MCF 10A (cell line): ENCODE measurements at regions not wholly inside any gene's neighbourhood (a gene's known extent, or its start where the extent isn't known, plus 50 kb on each side); places are given as distances from the start of the nearest gene placed in this dataset.
A peak's percentile ranks its signal among the peaks of the same experiment; 100 is the strongest.

Experiments used
- BruUV-seq: library from RNA; stranded (reverse); fragments of 400-500 nt; replicated peaks from 2 replicates; lab custom pipeline; 2021; lab: Mats Ljungman, UMichigan
- CTCF ChIA-PET: fragments of 300-600 bp; sonication (Branson Sonifier 250); formaldehyde crosslinking; extraction: SDS; loops from one replicate; lab custom pipeline; 2021; ENCODE audit warnings: antibody characterized with exemption, inconsistent platforms; lab: Yijun Ruan, JAX
- POLR2A ChIA-PET: fragments of 300-600, 350-650 bp; sonication (Branson Sonifier 250); formaldehyde crosslinking; extraction: SDS; loops from one replicate; lab custom pipeline; 2020; ENCODE audit warnings: antibody characterized with exemption, inconsistent platforms; lab: Yijun Ruan, JAX
- DNase-seq: peaks from one replicate; pipeline ENCODE4 v3.0.0-alpha.2; 2018; ENCODE audit not compliant: unreplicated experiment
- H3K27ac Mint-ChIP-seq: one replicate; pipeline ENCODE4 v1.8.0; 2022; ENCODE audit warnings: mild to moderate bottlenecking, low read depth, mixed read lengths; ENCODE audit not compliant: unreplicated experiment
- H3K27me3 Mint-ChIP-seq: one replicate; pipeline ENCODE4 v1.8.0; 2022; ENCODE audit warnings: mixed read lengths; ENCODE audit not compliant: insufficient read depth, unreplicated experiment
- H3K36me3 Mint-ChIP-seq: one replicate; pipeline ENCODE4 v1.8.0; 2022; ENCODE audit warnings: mild to moderate bottlenecking, moderate library complexity, mixed read lengths; ENCODE audit not compliant: insufficient read depth, unreplicated experiment
- H3K4me1 Mint-ChIP-seq: one replicate; pipeline ENCODE4 v1.8.0; 2022; ENCODE audit warnings: mixed read lengths; ENCODE audit not compliant: insufficient read depth, unreplicated experiment
- H3K4me3 Mint-ChIP-seq: one replicate; pipeline ENCODE4 v1.8.0; 2022; ENCODE audit warnings: mild to moderate bottlenecking, moderate library complexity, mixed read lengths; ENCODE audit not compliant: unreplicated experiment
- H3K9me3 Mint-ChIP-seq: one replicate; pipeline ENCODE4 v1.8.0; 2022; ENCODE audit warnings: mixed read lengths; ENCODE audit not compliant: unreplicated experiment
- CTCF ChIP-seq: fragments of 200-600 bp; IDR thresholded peaks from one replicate; pipeline ENCODE4 v1.8.0; 2022; ENCODE audit warnings: antibody characterized with exemption, mild to moderate bottlenecking; ENCODE audit not compliant: unreplicated experiment
- intact Hi-C: fragments of 100-400 bp; cut with micrococcal nuclease; formaldehyde crosslinking; loops from 2 replicates; pipeline ENCODE4 v1.14.1; 2022

GRCh38 chr3:94246171-94246570 is 183.3 kb downstream of the NSUN3 start:
- intact Hi-C loops = loop anchor here (5.0 kb wide), 1 partner anchor 41 kb away; no protein-coding TSS in a partner anchor
- TF ChIP-seq CTCF = no peak
- no peak for DNase-seq
- Mint-ChIP-seq H3K9me3 (no peaks in the 10 kb centered on the region), H3K27me3 (peaks cover 49% of the 10 kb centered on the region), H3K4me3 (no peak overlapping the region), H3K27ac (no peak overlapping the region), H3K36me3 (peaks cover 6% of the 10 kb centered on the region), H3K4me1 (peaks cover 5% of the 10 kb centered on the region)
- POLR2A ChIA-PET = no interaction called here
- CTCF ChIA-PET = interaction anchor here (1.7 to 4.3 kb wide), 2 partner anchors 12 to 39 kb away, joined by 4 to 79 read pairs; no protein-coding TSS in a partner anchor
- BruUV-seq = no TSS peak

- no peak for DNase-seq
- no peak for TF ChIP-seq CTCF
- intact Hi-C loops = loop anchor here (2.0 to 5.0 kb wide), 2 partner anchors 39 to 243 kb away; no protein-coding TSS in a partner anchor
- ChIA-PET CTCF (interaction anchor here (0.6 to 4.3 kb wide), 13 partner anchors 11 to 807 kb away, joined by 3 to 79 read pairs (median 4); no protein-coding TSS in a partner anchor), POLR2A (interaction anchor here (1.1 kb wide), 1 partner anchor 13 kb away, joined by 3 read pairs; no protein-coding TSS in a partner anchor)
- peaks cover 5% of the 10 kb centered on the region for H3K4me1 Mint-ChIP-seq
- no peak overlapping the region for H3K4me3 Mint-ChIP-seq
- H3K27me3 Mint-ChIP-seq = peaks cover 65% of the 10 kb centered on the region
- no peaks in the 10 kb centered on the region for H3K9me3 Mint-ChIP-seq
- BruUV-seq = no TSS peak
- peaks cover 6% of the 10 kb centered on the region for H3K36me3 Mint-ChIP-seq
- H3K27ac Mint-ChIP-seq = no peak overlapping the region
Measured at GRCh38 chr3:94248042-94248441, 185.2 kb downstream of the NSUN3 start.

GRCh38 chr3:94249491-94250079 is 186.7 kb downstream of the NSUN3 start:
- Mint-ChIP-seq H3K27ac (no peak overlapping the region), H3K9me3 (no peaks in the 10 kb centered on the region), H3K36me3 (peaks cover 6% of the 10 kb centered on the region), H3K4me3 (no peak overlapping the region), H3K27me3 (peaks cover 77% of the 10 kb centered on the region), H3K4me1 (peaks cover 5% of the 10 kb centered on the region)
- peak; percentile 82 for TF ChIP-seq CTCF
- DNase-seq = peak; percentile 81
- no TSS peak for BruUV-seq
- intact Hi-C loops = loop anchor here (1.0 to 5.0 kb wide), 4 partner anchors 38 to 467 kb away; no protein-coding TSS in a partner anchor
- ChIA-PET CTCF (interaction anchor here (0.5 to 4.3 kb wide), 41 partner anchors 9 to 1125 kb away, joined by 3 to 79 read pairs (median 4); no protein-coding TSS in a partner anchor), POLR2A (no interaction called here)

- Mint-ChIP-seq H3K27me3 (peaks cover 70% of the 10 kb centered on the region), H3K36me3 (peaks cover 6% of the 10 kb centered on the region), H3K9me3 (no peaks in the 10 kb centered on the region), H3K27ac (no peak overlapping the region), H3K4me1 (peaks cover 5% of the 10 kb centered on the region), H3K4me3 (no peak overlapping the region)
- intact Hi-C loops = no loop called here
- ChIA-PET CTCF (interaction anchor here (0.9 to 2.6 kb wide), 4 partner anchors 13 to 35 kb away, joined by 3 to 11 read pairs (median 8); no protein-coding TSS in a partner anchor), POLR2A (interaction anchor here (0.7 kb wide), 1 partner anchor 153 kb away, joined by 3 read pairs; no protein-coding TSS in a partner anchor)
- no peak for TF ChIP-seq CTCF
- DNase-seq = no peak
- no TSS peak for BruUV-seq
Measured at GRCh38 chr3:94251566-94251965, 188.7 kb downstream of the NSUN3 start.
